Mammary epithelial cell (primary cell): ENCODE measurements at regions not wholly inside any gene's neighbourhood (a gene's known extent, or its start where the extent isn't known, plus 50 kb on each side); places are given as distances from the start of the nearest gene placed in this dataset.

ENCODE experiments used
- EZH2 ChIP-seq: IDR thresholded peaks from 2 replicates; pipeline ENCODE4 v1.6.1; 2012; ENCODE audit warnings: low read length, inconsistent platforms, borderline replicate concordance
- TF ChIP-seq, protein P1 (sequence below), 2 donors: IDR thresholded peaks in 1 of 2; conservative IDR thresholded peaks in 1 of 2; 2 replicates each; pipeline ENCODE4 v1.5.1; 2011 to 2012; ENCODE audit warnings: inconsistent platforms in 2 of 2, low read length in 2 of 2, mild to moderate bottlenecking in 2 of 2, control low read depth in 1 of 2, low read depth in 1 of 2; ENCODE audit not compliant: insufficient read depth in 1 of 2; ENCODE audit errors: extremely low read depth in 1 of 2

- TF ChIP-seq, protein P1, sequence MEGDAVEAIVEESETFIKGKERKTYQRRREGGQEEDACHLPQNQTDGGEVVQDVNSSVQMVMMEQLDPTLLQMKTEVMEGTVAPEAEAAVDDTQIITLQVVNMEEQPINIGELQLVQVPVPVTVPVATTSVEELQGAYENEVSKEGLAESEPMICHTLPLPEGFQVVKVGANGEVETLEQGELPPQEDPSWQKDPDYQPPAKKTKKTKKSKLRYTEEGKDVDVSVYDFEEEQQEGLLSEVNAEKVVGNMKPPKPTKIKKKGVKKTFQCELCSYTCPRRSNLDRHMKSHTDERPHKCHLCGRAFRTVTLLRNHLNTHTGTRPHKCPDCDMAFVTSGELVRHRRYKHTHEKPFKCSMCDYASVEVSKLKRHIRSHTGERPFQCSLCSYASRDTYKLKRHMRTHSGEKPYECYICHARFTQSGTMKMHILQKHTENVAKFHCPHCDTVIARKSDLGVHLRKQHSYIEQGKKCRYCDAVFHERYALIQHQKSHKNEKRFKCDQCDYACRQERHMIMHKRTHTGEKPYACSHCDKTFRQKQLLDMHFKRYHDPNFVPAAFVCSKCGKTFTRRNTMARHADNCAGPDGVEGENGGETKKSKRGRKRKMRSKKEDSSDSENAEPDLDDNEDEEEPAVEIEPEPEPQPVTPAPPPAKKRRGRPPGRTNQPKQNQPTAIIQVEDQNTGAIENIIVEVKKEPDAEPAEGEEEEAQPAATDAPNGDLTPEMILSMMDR (conservative IDR thresholded peaks at IDR 0.05 in 1 of 2, IDR thresholded peaks at IDR 0.05 in 1 of 2; ENCODE audit: extremely low read depth in 1 of 2, insufficient read depth in 1 of 2, low read depth in 1 of 2, low read length in 2 of 2) = no peak
- TF ChIP-seq EZH2 = no peak
Measured at GRCh38 chr15:70262591-70263274, 165.0 kb upstream of the TLE3 start.
